ENCODE measurements at regions not wholly inside any gene's neighbourhood (a gene's known extent, or its start where the extent isn't known, plus 50 kb on each side); places are given as distances from the start of the nearest gene placed in this dataset.

GRCh38 chr1:218728898-218729565 is 383.9 kb downstream of the TGFB2 start:
- in situ Hi-C loops (cut with MboI; ENCODE audit: low pct_unique_long_range_greater_than_20kb, low sequenced_read_pairs, unreplicated experiment): no loop called here
- no peak for DNase-seq (ENCODE audit: low spot score)
- no peak for TF ChIP-seq CTCF (IDR thresholded peaks at IDR 0.05; ENCODE audit: extremely low read depth, insufficient read depth, missing control alignments)

- DNase-seq (ENCODE audit: low spot score): no peak
- TF ChIP-seq CTCF (IDR thresholded peaks at IDR 0.05; ENCODE audit: extremely low read depth, insufficient read depth, missing control alignments): no peak
- in situ Hi-C loops (cut with MboI; ENCODE audit: low pct_unique_long_range_greater_than_20kb, low sequenced_read_pairs, unreplicated experiment): no loop called here
These were observed 390.4 kb downstream of the TGFB2 start for GRCh38 chr1:218735436-218736032.

DNA sequence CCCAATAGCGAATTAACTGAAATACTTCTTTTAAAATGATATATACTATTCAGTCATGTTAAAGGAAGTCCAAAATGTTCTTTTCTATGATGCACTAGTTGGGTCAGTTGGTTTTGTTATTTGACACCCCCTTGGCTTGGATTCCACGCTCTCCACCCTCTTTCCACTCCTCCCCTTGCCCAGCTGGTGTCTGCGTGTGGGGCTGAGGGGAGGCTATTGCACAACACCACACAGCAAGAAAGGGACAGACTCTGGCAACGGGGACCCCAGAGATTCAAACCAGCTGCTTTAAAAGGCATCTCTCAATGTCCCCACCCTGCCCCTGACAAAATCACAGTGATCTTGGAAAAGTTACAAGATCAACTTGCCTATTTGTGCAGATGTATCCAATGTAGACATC is 394.3 kb downstream of the TGFB2 start:
- in situ Hi-C loops (cut with MboI; ENCODE audit: low pct_unique_long_range_greater_than_20kb, low sequenced_read_pairs, unreplicated experiment): no loop called here
- no peak for DNase-seq (ENCODE audit: low spot score)
- no peak for TF ChIP-seq CTCF (IDR thresholded peaks at IDR 0.05; ENCODE audit: extremely low read depth, insufficient read depth, missing control alignments)

DNA sequence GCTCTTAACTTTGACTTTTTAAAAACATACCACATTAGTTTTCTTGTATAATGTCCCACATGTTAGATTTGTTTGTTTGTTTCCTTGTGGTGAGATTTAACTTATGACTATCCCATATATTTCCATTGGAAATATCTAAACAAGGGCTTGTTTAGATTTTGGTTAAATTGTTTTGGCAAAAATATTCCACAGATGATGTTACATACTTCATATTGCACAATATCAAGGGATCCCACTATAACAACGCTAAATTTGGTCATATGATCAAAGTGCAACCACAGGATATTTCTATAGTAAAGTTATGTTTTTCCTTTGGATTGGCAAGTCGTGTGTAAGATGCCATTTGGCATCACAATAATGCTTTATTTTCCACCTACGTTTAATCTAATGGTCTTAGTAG is 396.7 kb downstream of the TGFB2 start:
- no peak for DNase-seq (ENCODE audit: low spot score)
- TF ChIP-seq CTCF (IDR thresholded peaks at IDR 0.05; ENCODE audit: extremely low read depth, insufficient read depth, missing control alignments): no peak
- in situ Hi-C loops (cut with MboI; ENCODE audit: low pct_unique_long_range_greater_than_20kb, low sequenced_read_pairs, unreplicated experiment): no loop called here

DNA sequence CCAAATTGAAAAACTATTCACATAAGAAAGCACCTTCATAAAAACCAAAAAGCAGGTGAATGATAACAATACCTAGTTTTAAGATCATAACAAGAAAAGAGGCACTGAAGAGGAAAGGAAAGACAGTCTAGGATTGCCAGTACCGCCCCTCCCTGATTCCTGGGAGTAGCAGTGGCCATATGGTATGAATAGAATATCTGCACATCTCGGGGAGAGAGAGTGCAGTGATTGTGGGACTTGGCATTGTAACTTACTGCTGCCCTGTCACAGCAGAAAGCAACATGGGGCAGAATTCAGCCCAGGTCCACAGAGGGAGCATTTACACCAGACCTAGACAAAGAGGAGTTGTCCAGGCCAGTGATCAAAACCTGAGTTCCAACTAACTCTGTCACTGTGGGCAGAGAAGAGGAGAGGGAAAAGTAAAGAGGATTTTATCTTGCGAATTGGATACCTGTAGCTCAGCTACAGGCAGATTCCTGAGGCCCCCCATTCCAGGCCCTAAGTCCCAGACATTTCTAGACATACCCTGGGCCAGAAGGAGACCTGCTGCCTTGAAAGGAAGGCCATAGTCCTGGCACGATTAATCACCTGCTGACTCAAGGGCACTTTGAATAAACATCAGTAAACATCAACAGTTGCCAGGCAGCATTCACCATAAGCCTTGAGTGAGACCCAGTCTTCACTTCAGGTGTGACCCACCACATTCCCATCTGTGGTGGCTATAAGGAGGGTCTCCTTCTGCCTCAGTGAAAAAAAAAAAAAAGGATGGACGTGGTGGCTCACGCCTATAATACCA is 397.5 kb downstream of the TGFB2 start:
- in situ Hi-C loops (cut with MboI; ENCODE audit: low pct_unique_long_range_greater_than_20kb, low sequenced_read_pairs, unreplicated experiment): no loop called here
- no peak for TF ChIP-seq CTCF (IDR thresholded peaks at IDR 0.05; ENCODE audit: extremely low read depth, insufficient read depth, missing control alignments)
- DNase-seq (ENCODE audit: low spot score): no peak

DNA sequence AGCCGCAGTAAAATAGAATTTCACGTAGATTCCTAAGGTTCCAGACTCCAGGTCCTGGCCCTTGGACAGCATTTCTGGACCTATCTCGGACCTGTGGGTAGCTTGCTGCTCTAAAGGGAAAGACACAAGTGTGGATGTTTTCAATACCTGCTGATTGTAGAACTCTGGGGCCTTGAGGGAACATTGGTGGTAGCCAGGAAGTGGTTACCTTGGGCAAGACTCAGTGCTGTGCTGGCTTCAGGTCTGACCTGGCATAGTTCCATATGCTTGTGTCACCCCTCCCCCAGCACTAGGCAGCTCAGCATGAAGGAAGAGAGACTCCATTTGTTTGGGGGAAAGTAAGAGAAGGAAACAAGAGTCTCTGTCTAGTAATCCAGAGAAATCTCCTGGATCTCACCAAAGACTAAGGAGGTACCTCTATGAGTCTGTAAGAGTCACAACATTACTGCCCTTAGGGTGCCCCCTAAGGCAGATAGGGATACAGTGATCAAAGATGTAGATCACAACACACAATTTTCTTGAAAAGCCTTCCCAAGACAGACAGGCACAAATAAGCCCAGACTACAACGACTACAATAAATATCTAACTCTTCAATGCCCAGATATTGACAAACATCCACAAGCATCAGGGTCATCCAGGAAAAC is 398.8 kb downstream of the TGFB2 start:
- no peak for DNase-seq (ENCODE audit: low spot score)
- TF ChIP-seq CTCF (IDR thresholded peaks at IDR 0.05; ENCODE audit: extremely low read depth, insufficient read depth, missing control alignments): no peak
- in situ Hi-C loops (cut with MboI; ENCODE audit: low pct_unique_long_range_greater_than_20kb, low sequenced_read_pairs, unreplicated experiment): no loop called here
